HG02840 (cell line): ENCODE measurements at regions not wholly inside any gene's neighbourhood (a gene's known extent, or its start where the extent isn't known, plus 50 kb on each side); places are given as distances from the start of the nearest gene placed in this dataset.

ENCODE experiments used
- ATAC-seq: cut with Tn5 transposase; IDR thresholded peaks from one replicate; pipeline ENCODE4 v1.9.1; 2021; ENCODE audit warnings: mild to moderate bottlenecking, moderate library complexity, moderate number of reproducible peaks; ENCODE audit not compliant: unreplicated experiment, low FRiP score

DNA sequence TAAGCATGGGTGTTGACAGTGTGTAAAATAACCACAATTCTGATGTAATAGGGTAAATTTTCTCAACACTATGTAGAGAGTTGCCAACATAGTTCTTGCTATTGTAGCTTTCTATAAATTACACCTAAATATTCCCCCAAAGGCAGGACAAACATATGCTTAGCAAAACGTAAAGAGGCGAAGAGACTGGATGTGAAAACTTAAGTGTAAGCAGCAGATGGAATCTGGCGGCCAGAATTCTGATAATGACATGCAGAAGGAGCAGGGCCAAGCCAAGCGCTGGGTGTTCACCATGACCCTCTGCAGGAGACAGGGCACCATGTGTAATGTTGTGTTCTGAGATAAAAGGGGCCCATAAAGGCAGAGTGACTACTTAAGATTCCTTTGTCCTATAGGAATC is 105.2 kb upstream of the ZNF521 start:
- no peak for ATAC-seq

DNA sequence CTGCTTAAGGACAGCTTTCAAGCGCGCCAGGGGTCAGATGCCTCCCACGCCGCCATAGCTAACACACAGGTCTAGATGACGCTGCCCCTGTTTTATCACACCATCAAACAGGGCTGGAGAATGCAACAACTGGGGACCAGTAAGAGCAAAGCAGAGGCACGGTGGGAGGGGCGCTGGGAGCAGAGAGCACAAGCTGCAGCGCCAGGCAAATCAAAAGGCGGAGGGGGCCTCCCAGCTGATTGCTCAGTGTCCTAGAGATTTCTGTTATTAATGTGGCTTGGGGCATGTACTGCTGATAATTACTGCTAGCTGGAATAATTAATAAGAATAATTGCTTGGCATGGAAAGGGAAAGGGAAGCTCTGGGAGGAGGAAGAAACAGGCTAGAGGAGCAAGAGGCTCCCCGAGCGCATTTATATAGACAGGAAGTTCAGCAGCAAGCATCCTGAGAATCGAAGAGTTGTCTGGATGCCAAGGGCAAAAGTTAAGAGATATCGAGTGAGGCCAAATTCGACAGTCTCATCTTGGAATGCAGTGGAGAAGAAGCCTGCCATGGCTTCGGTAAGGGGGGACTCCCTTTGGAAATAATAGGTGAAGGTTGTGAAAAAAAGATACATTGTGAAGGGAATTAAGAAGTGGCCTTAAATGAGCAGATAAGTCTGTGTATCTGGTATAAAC is 104.5 kb upstream of the ZNF521 start:
- ATAC-seq: no peak

DNA sequence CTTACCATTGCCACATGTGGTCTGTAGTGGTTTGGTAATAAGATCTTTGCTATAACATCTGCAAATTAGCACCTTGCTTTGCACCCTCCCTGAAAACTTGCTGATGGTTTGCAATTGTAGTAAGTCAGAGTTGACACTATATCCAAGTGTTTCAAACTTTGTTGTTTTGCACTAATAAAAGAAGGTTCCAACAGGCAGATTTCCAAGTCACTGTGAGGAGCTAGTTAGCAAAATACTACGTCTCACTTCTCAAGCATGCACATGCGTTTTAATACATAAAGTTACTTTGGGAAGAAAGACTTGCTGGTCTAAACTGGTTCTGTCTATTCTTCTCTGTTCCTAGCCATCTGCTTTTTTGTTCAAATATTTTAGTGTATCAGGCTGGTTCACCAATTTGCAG is 103.7 kb upstream of the ZNF521 start:
- ATAC-seq: no peak

DNA sequence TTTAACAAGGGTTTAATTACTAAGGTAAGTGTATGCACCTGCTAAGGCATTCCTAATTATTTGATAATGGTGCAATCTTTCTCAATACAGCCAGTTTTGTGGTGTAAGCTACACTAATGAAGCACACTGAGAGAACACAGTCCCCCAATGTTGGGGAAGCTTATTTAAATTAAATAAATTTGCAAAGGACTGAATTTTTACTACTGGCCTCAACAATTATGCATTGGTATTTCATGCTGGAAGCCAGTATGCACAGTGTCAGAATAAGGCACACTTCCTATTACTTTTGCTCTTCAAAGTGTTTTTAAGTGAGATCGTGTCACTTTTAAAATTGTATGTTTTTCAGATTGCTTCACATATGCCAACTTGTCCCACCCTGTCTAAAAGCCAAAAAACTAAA is 103.2 kb upstream of the ZNF521 start:
- ATAC-seq: no peak

DNA sequence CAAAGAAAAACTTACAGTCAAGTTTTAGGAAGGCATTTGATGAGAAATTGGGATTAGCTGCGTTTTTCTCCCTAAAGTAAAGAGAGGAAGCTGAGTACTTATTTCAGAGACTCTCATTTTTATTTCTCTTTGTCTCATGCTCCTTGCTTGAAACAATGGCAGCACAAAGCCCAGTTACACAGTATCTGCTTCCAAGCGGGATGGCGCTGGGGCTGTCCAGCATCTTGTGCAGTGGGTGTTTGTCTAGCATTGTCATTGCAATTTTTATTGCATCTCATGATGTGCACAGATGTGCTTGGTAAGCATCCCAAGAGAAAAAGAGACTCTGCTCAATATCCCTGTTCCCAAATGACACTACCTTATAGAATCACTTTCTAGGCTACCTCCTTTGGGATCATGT is 102.8 kb upstream of the ZNF521 start:
- ATAC-seq: no peak

DNA sequence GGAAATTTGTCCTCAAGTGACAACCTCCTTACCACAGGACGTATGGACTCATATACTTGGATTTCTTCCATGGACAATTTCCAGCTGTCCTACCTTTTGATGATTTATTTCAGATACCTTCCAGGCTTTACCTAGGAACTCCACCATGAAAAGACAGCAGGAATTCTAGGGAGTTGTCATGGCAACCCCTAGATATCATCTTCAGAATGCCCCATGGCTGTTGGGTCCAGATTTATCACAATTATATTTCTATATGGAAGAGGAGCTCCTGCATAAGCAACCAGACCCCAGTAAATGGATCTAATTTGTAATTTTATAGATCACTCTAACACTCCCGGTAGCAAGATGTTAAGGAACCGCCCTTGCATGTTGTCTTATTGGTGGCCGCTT is 102.3 kb upstream of the ZNF521 start:
- no peak for ATAC-seq

DNA sequence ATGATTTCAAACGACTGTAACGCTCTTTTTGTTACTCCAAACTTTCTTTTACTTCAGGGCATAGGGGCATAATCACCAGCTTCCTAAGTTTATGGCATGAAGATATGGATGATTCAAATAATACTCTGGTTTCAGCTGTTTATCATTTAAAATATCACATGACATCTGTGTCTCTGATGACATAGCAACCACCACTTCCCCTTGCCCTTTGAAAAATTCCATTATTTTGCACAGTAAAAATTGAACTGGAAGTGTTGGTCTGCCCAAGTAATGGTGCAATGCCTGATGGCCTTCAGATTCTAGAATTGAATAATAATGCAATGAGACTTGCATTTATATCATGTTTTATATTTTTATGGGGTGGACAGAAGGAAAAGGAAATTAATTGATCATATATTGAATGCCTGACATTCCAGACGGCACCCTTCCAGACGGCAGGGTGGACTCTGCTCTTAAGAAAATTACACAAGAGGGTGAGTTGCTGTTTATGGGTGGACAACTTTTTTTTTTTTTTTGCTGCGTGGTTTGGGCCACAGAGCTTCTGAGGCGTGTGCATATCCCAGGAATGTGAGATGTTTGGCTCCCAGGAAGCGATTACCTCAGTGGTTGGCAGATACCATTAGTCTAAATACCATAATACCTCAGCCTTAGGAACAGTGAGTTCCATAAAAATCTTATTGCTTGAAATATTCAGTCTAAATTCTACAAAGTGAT is 101.7 kb upstream of the ZNF521 start:
- no peak for ATAC-seq

DNA sequence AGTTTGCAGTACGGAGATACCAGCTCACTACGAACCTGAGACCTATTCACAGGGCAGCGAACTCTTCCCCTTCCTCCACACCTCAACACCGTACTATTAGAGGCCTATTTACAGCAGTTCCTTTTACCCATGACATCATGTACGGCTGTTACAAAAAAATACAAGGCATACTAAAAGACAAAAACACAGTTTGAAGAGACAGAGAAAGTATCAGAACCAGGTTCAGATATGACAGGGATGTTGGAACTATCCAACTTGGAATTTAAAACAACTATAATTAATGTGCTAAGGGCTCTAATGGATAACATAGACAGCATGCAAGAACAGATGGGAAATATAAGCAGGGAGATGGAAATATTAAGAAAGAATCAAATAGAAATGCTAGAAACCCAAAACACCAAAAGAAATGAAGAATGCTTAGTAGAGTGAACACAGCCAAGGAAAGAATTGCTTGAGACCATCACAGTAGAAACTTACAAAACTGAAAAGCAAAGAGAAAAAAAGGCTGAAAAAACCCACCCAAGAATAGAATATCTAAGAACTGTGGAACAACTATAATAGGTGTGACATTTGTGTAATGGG is 99.2 kb upstream of the ZNF521 start:
- no peak for ATAC-seq

DNA sequence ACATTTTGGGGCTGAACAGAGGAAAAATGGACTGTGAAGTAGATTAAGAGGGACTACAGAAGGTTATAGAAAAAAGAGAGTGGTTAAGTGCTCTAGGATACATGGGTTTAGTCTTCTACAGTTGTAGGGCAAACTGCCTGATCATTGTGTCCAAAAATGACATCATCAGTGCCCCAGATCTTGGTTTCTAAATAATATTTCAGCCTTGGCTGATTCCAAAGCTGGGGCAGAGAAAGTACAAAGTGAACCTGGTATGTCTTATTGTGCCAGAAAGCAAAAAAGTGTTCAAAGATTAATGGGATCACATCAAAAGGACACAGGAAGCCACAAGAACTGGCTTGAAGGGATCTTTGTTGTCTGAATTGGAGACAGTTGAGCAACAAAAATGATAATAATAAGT is 97.1 kb upstream of the ZNF521 start:
- no peak for ATAC-seq

DNA sequence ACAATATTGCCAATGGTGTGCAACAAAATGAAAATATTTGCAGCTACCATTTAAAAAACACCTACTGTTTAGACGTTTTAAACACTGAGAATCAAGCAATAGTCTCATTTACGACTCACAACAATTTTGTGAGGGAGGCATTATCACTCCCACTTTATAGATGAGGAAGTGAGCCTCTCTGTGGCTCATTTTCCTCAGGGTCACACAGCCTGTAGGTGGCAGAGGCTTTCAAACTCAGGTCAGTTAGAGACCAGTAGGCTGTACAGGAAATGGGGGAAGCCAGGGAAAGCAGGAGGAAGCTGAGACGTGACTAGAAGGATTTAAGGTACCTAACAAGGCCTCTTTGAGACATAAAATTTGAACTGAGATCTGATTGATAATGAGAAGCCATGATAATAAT is 95.0 kb upstream of the ZNF521 start:
- ATAC-seq: no peak

DNA sequence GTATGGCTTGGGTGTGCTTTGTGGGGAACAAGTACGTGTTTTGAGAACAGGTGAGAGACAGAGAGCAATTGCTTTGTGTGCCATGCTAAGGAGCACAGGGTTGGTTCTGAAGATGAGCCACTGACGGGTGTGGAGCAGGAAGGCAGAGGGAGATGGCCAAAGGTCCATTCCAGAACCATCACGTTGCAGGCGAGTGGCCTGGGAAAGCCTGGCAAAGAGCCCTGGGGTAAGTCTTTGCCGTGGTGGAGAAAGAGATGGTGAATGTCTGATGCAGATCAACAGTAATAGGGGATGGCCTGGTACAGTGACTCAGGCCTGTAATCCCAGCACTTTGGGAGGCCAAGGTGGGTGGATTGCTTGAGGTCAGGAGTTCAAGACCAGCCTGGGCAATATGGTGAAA is 93.5 kb upstream of the ZNF521 start:
- no peak for ATAC-seq

DNA sequence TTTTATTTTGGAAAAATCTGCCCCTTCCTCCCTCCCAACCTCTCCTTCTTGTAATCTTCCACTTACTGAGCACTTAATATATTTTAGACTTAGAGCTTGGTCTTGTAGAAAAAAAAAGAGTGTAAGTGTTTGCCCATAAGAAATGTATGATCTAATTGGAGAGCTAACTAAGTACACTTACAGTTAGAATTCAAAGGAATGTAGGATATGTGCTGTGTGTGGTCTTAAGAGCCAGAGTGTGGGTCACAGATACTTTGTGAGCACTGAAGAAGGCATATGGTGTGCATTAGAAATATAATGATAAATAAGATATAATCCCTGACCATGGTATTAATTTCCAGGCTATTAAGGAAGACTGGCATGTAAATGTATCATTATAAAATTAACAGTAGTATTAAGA is 91.8 kb upstream of the ZNF521 start:
- no peak for ATAC-seq

DNA sequence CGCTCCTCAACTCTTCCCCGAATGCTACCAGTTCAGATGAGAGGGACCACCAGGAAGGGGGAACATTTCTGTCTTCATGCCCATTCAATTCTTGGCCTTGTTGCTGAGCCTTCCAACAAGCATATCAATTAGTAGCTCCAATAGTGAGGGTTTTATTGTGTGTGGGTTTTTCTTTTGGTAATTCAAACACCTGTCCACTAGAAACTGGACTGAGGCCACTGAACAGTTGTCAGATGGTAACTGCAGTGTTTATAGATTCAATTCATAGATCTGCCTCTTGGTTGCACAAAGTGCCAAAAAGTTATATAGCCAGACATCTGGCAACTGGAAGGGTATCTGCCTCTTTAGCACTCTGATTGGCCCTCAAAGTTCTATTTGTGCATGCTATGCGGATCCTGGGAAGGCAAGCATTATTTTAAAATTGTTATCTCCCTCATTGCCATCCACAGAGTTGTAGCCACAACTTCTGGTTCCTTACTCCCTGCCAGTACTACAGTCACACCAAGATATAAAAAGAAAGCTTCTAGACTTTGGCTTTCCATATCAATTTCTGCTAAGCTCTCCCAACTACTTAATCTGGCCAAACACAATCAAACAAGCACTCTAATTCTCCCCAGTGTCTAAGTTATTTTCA is 83.3 kb upstream of the ZNF521 start:
- no peak for ATAC-seq

DNA sequence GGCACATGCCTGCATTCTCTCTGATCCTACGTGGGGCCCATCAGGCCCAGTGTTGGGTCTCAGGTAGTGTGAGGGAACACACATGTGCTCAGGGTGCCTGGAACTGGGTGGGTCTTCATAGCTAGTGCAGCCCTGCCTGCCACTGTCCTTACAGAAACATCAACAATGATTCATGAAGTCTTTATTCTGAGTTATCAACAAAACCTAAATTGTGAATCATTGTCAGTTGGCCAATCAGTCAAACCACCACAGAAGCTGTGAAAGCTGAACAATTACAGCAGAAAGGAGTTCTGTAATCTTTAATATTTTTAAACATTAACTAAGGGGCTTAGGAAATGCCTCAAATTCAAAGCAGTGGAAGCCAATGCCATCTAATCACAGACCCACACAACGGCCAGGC is 82.8 kb upstream of the ZNF521 start:
- ATAC-seq: no peak

DNA sequence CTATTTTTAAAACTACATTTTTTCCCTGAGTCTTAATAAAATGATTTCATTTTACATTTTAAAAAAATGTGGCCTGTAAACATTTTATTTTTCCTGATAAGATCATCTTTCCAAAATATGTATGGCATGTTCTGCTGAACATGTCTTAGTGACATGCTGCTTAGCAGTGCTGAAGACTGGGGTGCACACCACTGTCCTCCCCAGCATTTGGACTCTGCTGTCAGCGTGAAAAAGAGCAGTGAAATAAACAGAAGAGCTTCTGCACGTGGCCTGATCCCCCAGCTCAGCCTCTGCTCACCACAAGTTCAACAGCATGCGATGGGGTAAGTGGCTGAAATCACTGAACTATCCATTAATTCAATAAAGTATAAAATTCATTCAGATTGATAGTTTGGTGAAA is 81.6 kb upstream of the ZNF521 start:
- ATAC-seq: no peak

DNA sequence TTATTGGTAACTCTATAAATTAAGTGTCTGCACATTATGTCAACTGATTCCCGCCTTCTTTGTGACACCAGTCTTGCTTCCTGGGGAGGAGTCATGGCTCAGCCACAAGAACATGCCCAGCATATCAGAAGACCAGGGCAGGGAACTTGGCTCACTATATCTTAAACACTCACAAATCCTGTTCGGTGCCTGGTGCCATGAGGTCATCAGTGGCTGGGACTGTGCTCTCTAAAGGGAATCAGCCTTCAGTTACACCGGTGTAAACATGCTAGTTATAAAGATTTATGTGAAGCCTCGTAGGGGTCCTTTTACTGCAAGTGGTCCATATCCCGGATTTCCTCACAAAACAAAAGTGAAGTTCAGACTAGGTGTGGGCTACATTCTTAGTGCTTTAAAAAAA is 73.1 kb upstream of the ZNF521 start:
- ATAC-seq: no peak

DNA sequence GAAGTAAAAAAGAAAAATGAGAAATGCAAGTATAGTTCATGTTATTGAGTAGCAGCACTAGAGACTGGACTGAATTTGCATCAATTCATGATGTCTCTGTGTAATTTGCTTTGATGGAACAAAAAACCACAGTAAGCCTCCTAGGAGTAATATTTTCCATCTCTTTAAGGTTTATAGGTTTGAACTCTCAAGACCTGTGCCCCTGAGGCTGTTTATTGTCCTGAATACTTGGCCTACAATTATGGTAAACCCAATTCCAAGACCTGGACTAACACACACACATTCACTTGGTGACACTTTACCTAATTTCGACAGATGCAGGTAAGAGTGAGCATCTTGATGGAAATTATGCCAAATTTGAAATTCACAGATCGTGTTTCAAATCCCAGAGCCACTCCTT is 71.8 kb upstream of the ZNF521 start:
- no peak for ATAC-seq

DNA sequence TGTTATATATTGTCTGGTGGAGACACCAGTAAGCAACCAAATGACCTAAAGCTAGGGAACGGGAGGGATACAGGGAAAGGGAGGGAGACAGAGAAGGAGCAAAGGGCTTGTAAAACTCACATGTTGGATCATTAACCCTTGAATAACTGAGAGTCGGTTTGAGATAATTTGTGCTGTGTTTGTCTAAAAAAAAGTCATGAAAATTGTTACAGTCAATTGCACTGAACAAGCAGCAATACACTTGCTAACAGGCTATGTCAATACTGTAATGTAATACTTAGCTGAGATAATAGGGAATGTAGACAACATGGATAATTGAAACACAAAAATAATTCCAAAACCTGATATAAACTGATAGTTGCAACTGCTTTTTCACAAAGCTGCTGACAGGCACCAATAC is 71.3 kb upstream of the ZNF521 start:
- ATAC-seq: no peak

DNA sequence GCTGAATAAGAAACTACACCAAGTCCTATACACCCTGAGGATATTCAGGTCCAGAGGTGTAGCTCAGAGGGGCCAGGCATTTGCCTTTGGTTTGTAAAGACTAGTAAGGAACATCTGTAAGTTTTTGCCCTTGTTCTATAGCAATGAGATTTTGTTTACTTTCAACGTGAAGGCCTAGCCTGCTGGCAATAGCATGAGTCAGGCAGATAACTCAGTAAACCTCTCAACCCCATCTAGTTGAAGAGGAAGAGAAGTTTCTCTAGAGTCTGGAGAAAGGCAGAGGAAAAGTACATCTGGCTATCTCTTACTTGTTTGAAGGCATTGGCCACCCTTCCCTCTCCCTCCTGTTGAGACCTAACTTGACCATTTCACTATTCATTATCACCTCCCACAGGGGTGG is 70.3 kb upstream of the ZNF521 start:
- ATAC-seq: no peak

DNA sequence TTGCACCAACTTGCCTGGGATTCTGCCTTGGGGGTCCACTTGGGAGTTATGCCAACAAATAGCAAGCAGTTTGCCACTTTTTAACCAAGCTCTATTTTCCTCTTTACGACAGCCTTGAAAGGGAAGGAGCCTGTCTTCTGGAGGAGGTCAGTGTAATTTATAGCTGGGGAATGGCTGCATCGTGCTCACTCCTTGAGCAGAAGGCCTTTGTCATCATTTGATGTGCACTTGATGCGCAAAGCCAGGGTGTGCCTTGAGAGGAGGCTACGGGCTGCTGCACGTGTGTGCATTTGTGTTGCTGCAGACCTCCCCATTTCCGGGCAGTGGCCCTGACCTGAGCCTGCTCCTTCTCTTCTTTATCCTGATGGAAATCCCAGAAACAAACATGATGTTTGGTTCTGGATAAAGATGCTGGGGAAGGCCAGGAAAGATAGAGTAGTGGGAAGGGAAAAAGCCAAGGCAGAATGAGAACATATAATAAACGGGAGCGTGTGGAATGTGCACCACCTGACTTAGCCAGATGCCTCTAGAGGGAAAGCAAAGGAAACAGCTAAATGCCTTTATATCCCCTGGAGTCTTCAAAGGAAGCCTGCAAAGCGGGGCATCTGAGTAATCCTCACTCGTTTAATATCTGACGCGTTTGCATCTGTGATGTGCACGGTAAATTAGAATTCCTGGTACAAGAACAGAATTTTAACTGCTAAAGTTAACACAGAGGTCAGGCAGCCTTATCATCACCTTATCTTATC is 68.3 kb upstream of the ZNF521 start:
- ATAC-seq: no peak

DNA sequence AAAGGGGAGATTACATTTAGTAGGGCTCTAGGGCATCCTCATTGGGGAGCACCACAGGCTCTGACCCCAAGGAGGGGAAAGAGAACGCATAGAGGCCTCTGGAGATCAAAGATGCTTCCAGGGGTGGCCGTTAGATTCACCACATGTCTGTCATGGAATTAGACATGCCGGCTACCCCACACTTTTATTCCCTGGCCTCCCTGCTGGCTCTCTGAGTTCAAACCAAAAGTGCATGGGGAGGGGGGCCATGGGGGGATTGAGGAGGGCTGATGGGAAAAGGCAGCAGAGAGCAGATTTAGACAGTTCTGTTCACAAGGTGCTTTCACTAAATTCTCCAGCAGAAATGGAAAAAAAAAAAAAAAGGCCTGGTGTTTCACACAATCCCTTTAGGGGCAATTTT is 64.4 kb upstream of the ZNF521 start:
- no peak for ATAC-seq
